A549 (cell line): ENCODE measurements at regions not wholly inside any gene's neighbourhood (a gene's known extent, or its start where the extent isn't known, plus 50 kb on each side); places are given as distances from the start of the nearest gene placed in this dataset.

Experiments used
- BHLHE40 ChIP-seq: IDR thresholded peaks from 2 replicates; pipeline ENCODE4 v1.6.1; 2012; ENCODE audit warnings: low read depth, low read length, inconsistent platforms
- CTCF ChIP-seq: fragments of >200 bp; sonication (Bioruptor Twin); formaldehyde crosslinking; IDR thresholded peaks from 3 replicates; pipeline ENCODE4 v1.5.1; 2016
- EHF ChIP-seq: fragments of 250-450 bp; sonication (Bioruptor Pico); IDR thresholded peaks from 2 replicates; pipeline ENCODE4 v1.5.0; 2020; ENCODE audit warnings: mild to moderate bottlenecking
- FOSL2 ChIP-seq, 2 experiments: fragments of 450-650 bp in 1 of 2; fragments of >200 bp in 1 of 2; sonication (Bioruptor Twin) in 1 of 2; formaldehyde crosslinking; IDR thresholded peaks; 2 replicates each; pipeline versions ENCODE4 v1.5.0 to v1.6.1; 2016 to 2020; ENCODE audit warnings: mild to moderate bottlenecking in 1 of 2, moderate library complexity in 1 of 2
- MAX ChIP-seq: IDR thresholded peaks from 2 replicates; pipeline ENCODE4 v1.6.1; 2012
- POLR2A ChIP-seq: IDR thresholded peaks from 2 replicates; pipeline ENCODE4 v1.6.1; 2012; ENCODE audit warnings: mild to moderate bottlenecking, low read length
- RAD21 ChIP-seq, 2 experiments: fragments of >200 bp in 1 of 2; sonication (Bioruptor Twin) in 1 of 2; formaldehyde crosslinking in 1 of 2; IDR thresholded peaks in 1 of 2; conservative IDR thresholded peaks in 1 of 2; 2 replicates in 1 of 2; 3 replicates in 1 of 2; pipeline ENCODE4 v1.6.1; 2012 to 2018; ENCODE audit warnings: inconsistent platforms in 1 of 2
- RCOR1 ChIP-seq: fragments of 150-350 bp; IDR thresholded peaks from 2 replicates; pipeline ENCODE4 v1.6.1; 2014; ENCODE audit warnings: antibody characterized with exemption, low read length, low read depth
- SREBF2 ChIP-seq: fragments of 450-650 bp; IDR thresholded peaks from 2 replicates; pipeline ENCODE4 v1.6.1; 2014; ENCODE audit warnings: mild to moderate bottlenecking, moderate library complexity
- TF ChIP-seq, protein P1 (sequence below): fragments of 450-650 bp; IDR thresholded peaks from 2 replicates; pipeline ENCODE4 v1.6.1; 2014; ENCODE audit warnings: antibody characterized with exemption

DNA sequence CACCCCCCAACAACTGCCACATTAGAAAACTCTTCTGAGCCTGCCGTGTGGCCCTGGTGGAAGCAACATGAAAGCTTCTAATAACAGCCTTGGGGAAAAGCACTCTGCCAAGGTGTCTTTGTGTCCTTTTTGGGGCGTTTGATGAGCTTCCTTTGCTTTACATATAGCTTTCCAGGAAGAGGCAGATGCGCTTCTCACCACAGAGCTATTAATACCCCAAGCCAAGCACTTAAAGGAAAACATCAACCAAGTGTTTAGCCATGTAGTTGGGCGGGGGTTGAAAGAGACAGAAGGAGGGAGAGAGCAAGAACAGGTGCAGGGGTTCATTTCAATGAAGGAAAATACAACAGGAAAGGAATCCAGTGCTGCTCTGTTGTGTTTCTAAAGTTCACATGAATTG, 176.1 kb downstream of the VAPA start:
- TF ChIP-seq BHLHE40 (no peak), RCOR1 (no peak), CTCF (no peak), SREBF2 (no peak), MAX (no peak), POLR2A (no peak), RAD21 (conservative IDR thresholded peaks at IDR 0.05 in 1 of 2, IDR thresholded peaks at IDR 0.05 in 1 of 2) (no peak), FOSL2 (IDR thresholded peaks at IDR 0.05) (no peak), FOSL2 (CRISPR knock-in tag; IDR thresholded peaks at IDR 0.05) (no peak), EHF (no peak)
- TF ChIP-seq, protein P1, sequence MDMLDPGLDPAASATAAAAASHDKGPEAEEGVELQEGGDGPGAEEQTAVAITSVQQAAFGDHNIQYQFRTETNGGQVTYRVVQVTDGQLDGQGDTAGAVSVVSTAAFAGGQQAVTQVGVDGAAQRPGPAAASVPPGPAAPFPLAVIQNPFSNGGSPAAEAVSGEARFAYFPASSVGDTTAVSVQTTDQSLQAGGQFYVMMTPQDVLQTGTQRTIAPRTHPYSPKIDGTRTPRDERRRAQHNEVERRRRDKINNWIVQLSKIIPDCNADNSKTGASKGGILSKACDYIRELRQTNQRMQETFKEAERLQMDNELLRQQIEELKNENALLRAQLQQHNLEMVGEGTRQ = no peak
